ENCODE measurements at regions not wholly inside any gene's neighbourhood (a gene's known extent, or its start where the extent isn't known, plus 50 kb on each side); places are given as distances from the start of the nearest gene placed in this dataset.
"Not testable (repeated sequence)": the region's sequence is repeated elsewhere in the genome, so short reads cannot be mapped to it uniquely, and the experiment has no call there.

- DNase-seq (ENCODE audit: low spot score) = no peak
Measured at GRCh38 chr2:182595650-182596049, 120.4 kb upstream of the DNAJC10 start.

- no peak for DNase-seq (ENCODE audit: low spot score)
Measured at GRCh38 chr2:182597570-182598295, 118.3 kb upstream of the DNAJC10 start.

- no peak for DNase-seq (ENCODE audit: low spot score)
Measured at GRCh38 chr2:182598626-182599025, 117.4 kb upstream of the DNAJC10 start.

- no peak for DNase-seq (ENCODE audit: low spot score)
Measured at GRCh38 chr2:182605166-182605565, 110.9 kb upstream of the DNAJC10 start.

- DNase-seq (ENCODE audit: low spot score) = no peak
Measured at GRCh38 chr2:182606728-182607681, 109.1 kb upstream of the DNAJC10 start.

GRCh38 chr2:182608181-182608845, 107.7 kb upstream of the DNAJC10 start:
- no peak for DNase-seq (ENCODE audit: low spot score)

GRCh38 chr2:182609005-182609404, 107.1 kb upstream of the DNAJC10 start:
- DNase-seq (ENCODE audit: low spot score) = not testable (repeated sequence)

- no peak for DNase-seq (ENCODE audit: low spot score)
Measured at GRCh38 chr2:182610231-182610630, 105.8 kb upstream of the DNAJC10 start.

GRCh38 chr2:182611009-182611408, 105.0 kb upstream of the DNAJC10 start:
- DNase-seq (ENCODE audit: low spot score) = no peak

- no peak for DNase-seq (ENCODE audit: low spot score)
Measured at GRCh38 chr2:182615036-182615435, 101.0 kb upstream of the DNAJC10 start.

GRCh38 chr2:182616471-182617393, 99.3 kb upstream of the DNAJC10 start:
- no peak for DNase-seq (ENCODE audit: low spot score)

- no peak for DNase-seq (ENCODE audit: low spot score)
Measured at GRCh38 chr2:182618672-182619079, 97.4 kb upstream of the DNAJC10 start.

- DNase-seq (ENCODE audit: low spot score) = no peak
Measured at GRCh38 chr2:182619276-182619675, 96.8 kb upstream of the DNAJC10 start.

- DNase-seq (ENCODE audit: low spot score) = no peak
Measured at GRCh38 chr2:182621191-182621590, 94.9 kb upstream of the DNAJC10 start.

GRCh38 chr2:182621810-182622209, 94.2 kb upstream of the DNAJC10 start:
- no peak for DNase-seq (ENCODE audit: low spot score)

GRCh38 chr2:182622231-182622630, 93.8 kb upstream of the DNAJC10 start:
- DNase-seq (ENCODE audit: low spot score) = no peak

- DNase-seq (ENCODE audit: low spot score) = no peak
Measured at GRCh38 chr2:182625814-182626213, 90.2 kb upstream of the DNAJC10 start.

- DNase-seq (ENCODE audit: low spot score) = no peak
Measured at GRCh38 chr2:182628916-182629315, 87.1 kb upstream of the DNAJC10 start.

GRCh38 chr2:182630207-182630606, 85.8 kb upstream of the DNAJC10 start:
- DNase-seq (ENCODE audit: low spot score) = no peak

GRCh38 chr2:182631299-182631698, 84.8 kb upstream of the DNAJC10 start:
- no peak for DNase-seq (ENCODE audit: low spot score)

- DNase-seq (ENCODE audit: low spot score) = no peak
Measured at GRCh38 chr2:182634386-182634785, 81.7 kb upstream of the DNAJC10 start.
